ENCODE measurements at regions not wholly inside any gene's neighbourhood (a gene's known extent, or its start where the extent isn't known, plus 50 kb on each side); places are given as distances from the start of the nearest gene placed in this dataset.
"Not testable (repeated sequence)": the region's sequence is repeated elsewhere in the genome, so short reads cannot be mapped to it uniquely, and the experiment has no call there.

DNA sequence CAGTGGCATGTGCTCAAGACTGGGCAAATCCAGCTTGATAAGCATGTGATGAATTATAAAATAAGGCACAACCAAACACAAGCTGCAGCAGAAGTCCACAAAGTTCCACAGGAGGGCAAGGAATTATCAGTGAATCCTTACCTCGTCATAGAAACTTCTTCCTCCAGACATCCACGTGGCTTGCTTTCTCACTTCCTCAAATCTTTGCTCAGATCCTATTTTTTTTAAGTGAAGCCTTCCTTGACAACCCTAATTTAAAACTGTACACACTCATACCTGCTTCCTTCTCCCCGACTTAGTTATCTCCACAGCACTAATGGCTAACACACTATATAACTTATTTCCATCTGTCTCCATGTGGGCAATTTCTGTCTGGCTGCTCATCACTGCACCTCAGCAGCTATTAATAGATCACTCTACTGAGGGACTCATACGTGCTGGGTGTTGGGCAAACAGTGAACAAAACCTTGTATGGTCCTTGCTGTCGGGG is 320.7 kb downstream of the KLF13 start:
- DNase-seq (ENCODE audit: low read depth in 2 of 3, low spot score in 2 of 3), result not testable (repeated sequence)

DNA sequence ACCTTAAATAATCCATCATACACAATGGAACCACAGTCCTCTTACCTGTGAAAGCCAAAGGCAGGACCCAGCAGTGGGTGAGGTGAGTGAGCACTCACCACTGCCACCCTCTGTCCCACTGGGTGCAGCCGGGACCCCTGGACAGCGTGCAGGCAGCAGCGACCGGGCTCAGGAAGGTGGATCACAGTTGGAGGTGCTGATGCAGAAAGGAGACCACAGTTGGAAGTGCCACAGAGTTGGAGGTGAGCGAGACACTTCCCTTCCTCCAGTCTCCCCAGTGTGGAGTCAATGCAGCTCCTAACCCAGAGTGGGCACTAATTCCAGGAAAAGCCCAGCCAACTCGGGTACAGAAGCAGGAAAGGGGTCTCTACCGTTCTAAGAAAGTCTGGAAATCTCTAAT is 323.0 kb downstream of the KLF13 start:
- not testable (repeated sequence) for DNase-seq (ENCODE audit: low read depth in 2 of 3, low spot score in 2 of 3)

DNA sequence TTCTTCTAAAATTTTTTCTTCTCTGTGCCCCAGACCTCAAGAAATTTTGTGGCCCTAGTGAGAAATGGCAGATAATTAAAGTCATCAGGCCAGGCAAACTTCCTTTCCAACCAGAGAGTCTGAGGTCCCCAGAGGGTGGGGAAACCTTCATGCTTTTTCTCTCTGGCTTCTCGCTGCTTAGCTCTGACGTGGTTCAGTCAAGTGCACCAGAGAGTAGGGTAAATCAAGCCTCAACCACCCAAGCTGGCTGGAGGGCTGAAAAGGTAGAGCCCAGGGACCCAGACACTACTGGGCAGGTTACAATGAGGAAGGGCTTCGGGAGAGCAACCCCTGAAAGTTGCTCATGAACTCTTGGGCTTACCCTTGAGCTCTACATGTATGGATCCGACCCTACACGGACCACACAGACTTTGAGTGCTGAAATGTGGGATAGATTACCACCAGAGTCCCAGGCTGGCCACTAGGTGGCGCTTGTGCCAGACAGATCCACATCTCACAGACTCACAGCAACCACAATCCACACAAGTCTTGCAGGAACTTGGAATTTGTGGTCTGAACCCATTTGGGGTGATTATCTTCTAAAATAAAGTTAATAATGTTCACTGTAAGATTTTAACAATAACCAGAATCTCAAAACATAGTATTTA is 323.5 kb downstream of the KLF13 start:
- not testable (repeated sequence) for DNase-seq (ENCODE audit: low read depth in 2 of 3, low spot score in 2 of 3)

DNA sequence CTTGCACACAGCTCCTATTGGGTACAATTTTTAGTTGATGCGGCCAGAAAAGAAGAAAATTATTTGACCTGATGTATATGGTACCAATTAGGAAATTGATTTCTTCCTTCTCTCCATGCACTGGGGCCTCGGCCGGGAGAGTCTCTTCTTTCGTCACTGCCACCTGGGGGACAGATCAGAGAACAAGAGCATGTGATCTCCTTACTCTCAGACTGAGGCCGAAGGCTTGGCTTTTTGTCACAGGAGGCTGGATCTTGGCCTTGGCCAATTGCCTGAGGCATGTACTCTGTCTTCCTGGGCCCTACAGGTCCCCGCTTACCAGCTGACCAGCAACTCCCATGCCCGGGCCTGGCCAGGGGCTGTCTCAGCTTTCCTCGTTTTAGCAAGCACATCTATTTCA is 330.3 kb downstream of the KLF13 start:
- not testable (repeated sequence) for DNase-seq (ENCODE audit: low read depth in 2 of 3, low spot score in 2 of 3)

DNA sequence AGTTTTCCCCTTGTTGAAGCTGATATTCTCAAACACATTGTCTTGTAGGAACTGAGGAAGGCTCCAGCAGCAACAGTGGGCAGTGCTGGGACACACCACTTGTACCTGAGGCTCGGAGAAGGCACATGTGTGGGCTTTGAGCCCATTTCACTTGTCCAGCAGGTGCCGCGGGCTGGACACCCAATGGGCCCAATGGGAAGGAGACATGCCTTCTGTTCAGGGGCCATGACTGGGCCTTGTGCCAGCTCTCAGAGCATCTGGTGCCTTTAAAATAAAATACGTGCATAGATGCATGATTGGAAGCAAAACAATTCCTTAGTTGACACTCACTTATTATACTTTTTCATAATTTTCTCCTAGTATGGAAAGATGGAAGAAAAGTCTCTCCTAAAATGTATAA is 334.2 kb downstream of the KLF13 start:
- no peak for DNase-seq (ENCODE audit: low read depth in 2 of 3, low spot score in 2 of 3)

DNA sequence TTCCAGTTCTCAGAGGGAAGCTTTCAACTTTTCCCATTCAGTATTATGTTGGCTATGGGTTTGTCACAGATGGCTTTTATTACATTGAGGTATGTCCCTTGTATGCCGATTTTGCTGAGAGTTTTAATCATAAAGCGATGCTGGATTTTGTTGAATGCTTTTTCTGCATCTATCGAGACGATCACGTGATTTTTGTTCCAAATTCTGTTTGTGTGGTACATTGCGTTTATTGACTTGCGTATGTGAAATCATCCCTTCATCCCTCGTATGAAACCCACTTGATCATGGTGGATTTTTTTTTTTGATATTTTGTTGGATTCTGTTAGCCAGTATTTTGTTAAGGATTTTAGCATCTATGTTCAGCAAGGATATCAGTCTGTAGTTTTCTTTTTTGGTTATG is 339.1 kb downstream of the KLF13 start:
- not testable (repeated sequence) for DNase-seq (ENCODE audit: low read depth in 2 of 3, low spot score in 2 of 3)

DNA sequence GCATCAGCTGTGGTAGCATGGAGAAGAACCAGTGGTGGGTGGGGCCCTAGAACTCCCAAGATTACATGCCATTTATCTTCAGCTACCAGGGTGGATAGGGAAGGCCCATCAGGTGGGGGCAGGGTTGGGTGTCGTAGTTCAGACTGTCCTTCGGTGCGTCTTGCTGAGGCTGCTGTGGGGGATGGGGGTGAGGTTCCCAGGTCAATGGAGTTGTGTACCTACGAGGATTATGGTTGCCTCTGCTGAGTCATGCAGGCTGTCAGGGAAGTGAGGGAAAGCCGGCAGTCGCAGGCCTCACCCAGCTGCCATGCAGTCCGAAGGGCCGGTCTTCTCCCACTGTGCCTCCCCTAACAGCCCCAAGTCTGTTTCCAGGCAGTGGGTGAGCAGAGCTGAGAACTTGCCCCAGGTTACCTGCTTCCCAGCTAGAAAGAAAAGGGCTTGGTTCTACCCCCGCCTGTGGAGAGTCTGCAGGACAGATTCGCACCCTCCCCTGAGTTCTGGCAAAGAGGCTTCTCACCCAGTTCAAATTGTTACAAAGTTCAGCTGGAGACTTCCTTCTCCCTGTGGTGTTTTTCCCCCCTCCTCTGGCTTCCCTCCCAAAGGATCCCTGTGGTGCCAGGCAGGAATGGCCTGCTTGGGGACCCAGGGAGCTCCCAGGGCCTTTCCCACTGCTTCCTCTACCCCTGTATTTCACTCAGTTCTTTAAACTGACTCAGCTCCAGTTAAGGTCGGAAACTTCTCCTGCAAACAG is 342.7 kb downstream of the KLF13 start:
- DNase-seq (ENCODE audit: low read depth in 2 of 3, low spot score in 2 of 3), result not testable (repeated sequence)

DNA sequence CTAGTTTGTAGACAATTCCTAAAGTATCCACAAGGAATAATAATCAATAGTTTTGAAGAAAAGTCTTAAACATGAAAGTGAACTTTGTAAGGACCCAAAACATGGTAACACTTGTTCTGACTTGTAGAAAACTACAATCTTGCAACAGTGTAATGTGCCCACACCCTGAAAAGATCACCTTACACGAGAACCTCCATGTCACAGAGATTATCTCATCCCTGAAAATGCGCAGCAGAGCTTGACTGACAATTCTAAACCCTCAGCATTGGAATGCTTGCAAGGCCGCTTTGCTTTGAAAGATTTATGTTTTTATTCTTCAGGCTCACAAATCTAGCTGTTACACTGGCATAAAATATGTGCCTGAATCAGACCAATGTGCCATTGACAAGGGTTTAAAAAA is 346.6 kb downstream of the KLF13 start:
- not testable (repeated sequence) for DNase-seq (ENCODE audit: low read depth in 2 of 3, low spot score in 2 of 3)

DNA sequence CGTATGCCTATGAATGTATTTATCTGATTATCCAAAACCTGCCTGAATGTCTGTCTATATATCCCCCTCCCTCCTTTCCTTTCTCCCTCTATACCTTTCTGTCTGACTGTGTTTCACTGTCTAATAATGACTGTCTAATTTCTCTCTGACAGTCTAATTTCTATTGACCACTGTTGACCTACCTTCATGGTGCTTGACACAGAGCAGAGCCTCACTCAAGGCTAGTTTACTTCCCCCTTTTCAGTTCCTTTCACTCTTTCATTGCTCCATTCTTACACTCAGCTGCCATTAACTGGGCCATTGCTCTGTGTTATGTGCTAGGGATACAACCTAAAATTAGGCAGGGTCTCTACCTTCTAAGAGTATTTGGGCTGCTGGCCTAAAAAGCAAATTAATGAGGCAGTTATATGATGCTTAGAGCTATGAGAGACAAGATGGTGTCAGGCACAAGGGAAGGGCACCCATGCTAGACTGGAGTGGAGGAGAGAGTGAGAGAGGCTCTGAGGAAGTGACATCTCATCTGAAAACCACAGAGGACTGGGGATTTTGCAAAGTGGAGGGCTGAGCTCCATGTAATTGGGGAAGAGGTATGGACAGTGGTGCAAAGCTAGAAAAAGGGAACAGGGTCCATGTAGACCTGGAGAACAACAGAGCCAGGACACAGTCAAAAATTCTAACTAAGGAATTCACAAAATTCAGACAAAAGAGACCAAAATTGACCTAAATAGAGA is 348.6 kb upstream of the CHRNA7 start:
- DNase-seq (ENCODE audit: low read depth in 2 of 3, low spot score in 2 of 3), result not testable (repeated sequence)

DNA sequence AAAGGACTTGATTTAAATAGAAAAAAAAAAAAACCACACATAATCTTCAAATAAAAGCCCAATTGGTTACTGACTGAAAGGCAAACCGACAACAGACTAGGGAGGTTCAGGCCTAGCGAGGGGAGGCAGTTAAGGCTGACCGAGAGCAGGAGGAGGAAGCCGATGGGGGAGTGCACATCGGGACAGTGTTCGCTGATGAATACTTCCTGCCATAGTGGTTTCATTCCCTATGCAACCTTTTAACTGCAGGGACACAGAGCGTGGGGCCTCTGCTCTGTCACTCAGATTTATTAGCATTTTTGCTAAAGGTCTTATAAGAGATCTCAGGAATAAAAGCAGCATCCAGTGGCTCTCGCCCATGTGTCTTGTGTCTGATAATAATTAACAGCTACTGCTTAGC is 343.2 kb upstream of the CHRNA7 start:
- DNase-seq (ENCODE audit: low read depth in 2 of 3, low spot score in 2 of 3), result not testable (repeated sequence)

DNA sequence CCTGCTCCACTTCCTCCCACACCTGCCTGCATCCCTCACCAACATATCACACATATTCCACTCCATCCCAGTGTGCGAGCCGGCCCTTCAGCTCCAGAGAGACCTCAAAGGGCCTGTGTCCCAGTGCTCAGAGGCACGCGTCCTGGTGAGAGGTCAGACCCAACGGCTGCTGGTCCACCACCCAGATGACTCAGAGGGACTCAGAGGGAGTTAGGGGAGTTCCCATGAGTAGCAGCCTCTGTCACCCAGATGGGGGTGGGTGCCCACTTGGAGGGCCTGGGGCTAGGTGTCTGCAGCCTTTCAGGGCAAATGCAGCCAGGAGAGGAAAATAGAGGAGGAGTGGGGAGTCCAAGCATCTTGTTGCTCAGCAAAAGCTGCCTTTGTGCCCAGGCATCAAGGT is 333.8 kb upstream of the CHRNA7 start:
- not testable (repeated sequence) for DNase-seq (ENCODE audit: low read depth in 2 of 3, low spot score in 2 of 3)

DNA sequence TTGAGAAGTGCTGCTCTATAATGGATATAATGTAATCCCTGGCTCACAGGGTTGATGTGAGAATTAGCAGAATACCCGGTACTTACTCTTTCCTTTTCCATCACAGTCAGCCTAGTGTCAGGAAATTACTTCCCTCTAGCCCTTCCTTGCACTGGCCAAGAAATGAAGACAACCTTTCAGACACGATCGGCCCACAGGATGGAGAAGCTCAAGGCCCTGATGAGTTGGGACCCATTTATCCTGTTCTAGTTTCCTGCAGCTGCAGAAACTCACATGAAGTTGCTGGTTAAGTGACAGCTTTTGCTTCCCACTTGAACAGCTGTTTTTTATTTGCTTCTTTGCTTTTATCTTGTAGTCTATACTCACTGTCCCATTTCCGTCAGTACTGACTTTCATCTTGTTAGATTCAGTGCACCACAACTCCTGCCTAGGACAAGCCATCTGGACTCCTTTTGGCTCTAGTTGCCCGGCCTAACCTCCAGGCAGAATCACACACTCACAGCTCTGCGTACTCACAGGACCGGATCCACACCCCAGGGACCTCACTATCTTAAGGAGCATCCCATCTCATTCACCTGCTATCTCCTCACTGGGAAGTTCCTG is 325.1 kb upstream of the CHRNA7 start:
- DNase-seq (ENCODE audit: low read depth in 2 of 3, low spot score in 2 of 3), result not testable (repeated sequence)

DNA sequence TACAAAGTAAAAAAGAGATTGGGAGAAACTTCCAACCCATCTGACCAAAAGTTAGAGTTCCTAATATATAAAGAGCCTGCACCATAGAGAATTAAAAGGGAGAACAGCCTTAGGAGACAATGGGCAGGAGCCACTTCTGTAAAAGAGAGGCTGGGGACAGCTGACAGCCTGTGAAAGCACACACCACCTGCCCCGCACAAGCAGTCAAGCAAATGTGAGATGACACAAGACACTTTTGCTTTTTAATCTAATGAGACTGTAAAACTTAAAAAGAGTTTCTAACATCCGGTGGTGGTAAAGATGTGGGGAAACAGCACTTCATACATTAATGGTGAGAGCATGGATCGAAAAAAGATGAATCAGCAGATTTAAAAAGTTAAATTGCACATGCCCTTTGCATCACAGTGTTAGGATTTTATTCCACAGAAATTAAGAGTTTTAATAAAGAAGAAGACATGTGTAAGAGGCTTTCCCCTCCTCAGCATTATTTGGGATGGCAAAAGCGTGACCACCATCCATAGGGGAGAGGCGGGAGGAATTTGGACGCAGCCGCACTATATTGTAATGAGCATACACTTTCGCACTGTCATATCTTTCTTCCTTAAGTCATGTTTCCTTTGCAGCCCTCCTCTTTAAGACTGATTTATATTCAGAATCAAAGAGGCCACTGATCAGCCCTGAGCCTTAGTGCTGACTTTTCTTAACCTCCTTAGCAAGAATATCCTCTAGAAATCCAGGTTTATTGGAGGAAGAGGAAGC is 322.2 kb upstream of the CHRNA7 start:
- DNase-seq (ENCODE audit: low read depth in 2 of 3, low spot score in 2 of 3), result not testable (repeated sequence)

DNA sequence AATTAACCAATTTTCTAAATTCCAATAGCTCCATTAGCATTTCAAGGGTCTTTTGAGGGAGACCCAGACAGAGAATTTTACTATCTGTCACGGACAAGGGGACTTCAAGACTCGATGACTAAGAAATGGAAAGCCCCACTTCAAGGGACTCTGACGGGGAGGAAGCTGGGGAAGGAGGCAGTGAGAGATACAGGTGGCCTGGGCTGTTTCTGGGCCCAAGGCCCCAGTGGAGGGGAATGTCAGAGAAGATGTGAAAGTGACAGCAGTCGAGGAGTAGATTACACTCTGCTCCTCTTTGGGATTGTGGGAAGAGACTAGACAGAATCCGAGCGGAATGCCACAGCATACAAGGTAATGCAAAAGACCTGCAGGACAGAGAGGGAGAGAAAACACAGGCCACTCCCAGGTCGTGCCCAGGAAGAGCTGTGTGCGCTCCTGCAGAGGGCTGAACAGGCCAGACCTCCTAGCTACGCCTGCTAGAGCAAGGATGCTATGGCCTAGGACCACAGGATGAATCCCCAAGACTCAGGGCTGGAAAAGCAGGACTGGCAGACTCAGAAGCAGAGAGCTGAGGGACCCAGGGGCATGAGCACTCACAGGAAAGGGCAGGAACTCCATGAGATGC is 321.5 kb upstream of the CHRNA7 start:
- DNase-seq (ENCODE audit: low read depth in 2 of 3, low spot score in 2 of 3), result not testable (repeated sequence)

DNA sequence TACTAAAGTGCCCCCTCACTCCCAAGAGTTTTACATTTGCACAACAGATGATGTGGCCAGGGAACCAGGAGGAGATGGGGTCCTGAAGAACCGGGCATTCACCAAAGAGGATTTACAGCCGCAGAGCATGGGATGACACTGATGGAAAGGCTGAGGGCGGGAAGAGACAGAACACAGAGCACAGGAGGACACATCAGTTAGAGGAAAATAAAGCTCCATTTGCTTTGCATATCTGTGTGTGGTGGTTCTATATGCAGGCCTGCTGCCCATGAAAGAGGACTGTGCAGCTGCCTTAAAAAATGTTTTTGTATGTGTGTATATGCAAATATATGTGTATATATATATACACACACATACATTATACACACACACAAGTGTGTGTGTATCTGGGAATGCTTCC is 320.8 kb upstream of the CHRNA7 start:
- DNase-seq (ENCODE audit: low read depth in 2 of 3, low spot score in 2 of 3), result not testable (repeated sequence)

DNA sequence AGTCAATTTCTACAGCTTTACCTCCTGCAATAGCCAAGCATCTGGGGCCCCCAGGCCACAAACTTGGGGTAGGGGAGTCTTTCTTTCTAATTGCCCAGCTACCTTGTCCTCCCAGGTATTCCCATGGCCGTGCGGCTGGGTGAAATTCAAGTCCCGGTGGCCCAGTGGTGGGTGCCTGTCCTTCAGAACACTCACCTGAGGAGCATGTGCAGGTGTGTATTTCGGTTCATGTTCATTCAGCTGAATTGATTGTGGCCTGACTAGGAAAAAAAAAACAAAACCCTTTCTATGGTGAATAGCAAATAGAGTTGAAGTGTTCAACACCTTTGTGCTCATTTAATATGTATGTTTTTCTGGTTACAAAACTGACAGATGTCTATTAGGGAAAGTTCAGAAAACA is 319.5 kb upstream of the CHRNA7 start:
- DNase-seq (ENCODE audit: low read depth in 2 of 3, low spot score in 2 of 3), result not testable (repeated sequence)

DNA sequence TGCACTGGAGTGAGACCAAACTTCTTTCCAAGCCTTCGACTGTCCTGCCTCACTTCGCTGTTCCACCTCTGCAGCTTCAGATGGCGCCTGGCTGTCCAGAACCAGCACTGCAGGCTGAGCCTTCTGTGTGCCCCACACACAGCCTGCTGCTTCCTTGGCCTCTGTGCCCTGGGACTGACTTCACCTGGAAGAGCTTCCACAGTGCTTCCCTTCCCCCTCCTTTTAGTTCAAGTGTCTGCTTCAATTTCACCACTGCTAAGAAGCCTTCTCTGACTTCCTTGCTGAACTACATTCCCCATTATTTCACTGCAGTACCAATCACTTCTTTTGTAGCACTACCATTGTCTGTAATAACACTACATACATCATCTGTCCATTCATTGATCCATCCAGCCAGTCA is 315.1 kb upstream of the CHRNA7 start:
- not testable (repeated sequence) for DNase-seq (ENCODE audit: low read depth in 2 of 3, low spot score in 2 of 3)

DNA sequence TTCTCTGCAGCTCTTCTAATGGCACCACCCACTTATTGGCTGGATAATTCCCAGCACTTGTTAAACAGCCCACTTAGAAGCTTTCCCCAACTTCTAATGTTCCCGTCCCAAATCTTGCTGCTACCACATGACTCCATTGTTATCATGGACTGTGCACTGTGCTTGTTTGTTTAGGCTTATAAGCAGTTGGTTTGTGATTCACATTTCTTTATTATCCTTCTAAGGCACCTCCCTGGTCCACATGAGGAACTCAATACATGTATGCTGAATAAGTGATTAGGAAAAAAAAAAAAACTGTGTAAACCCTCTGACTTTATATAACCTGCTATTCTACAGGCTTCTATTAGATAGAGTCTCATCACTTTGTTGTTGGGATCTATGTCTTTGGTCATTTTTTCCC is 311.7 kb upstream of the CHRNA7 start:
- not testable (repeated sequence) for DNase-seq (ENCODE audit: low read depth in 2 of 3, low spot score in 2 of 3)

DNA sequence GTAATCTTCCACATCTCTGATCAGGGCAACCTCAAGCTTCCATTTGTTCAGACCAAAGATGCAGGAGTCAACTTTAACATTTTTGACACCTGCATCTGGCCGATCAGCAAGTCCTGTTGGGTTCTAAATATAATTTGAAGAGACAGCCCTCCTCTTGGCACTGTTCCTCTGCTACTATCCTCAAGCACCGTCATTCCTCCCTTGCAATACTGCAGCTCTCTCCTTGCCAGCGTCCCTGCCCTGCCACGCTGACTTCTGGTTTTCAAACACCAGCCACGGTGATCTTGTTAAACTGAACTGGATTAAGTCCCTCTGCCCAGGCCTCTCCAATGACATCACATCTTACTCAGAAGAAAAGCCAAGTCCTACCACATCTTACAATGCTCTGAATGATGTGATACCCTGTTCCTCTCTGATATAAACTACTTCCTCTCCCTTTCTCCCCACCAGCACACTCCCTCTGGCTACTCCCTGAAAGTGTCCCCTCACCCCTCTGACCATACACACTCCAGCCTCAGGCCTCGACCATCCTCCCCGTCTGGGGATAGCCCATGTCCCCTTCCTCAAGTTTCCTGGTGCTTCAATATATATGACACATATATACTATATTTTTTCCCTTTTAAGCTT is 310.8 kb upstream of the CHRNA7 start:
- DNase-seq (ENCODE audit: low read depth in 2 of 3, low spot score in 2 of 3), result not testable (repeated sequence)
